NT2/D1 (cell line): ENCODE measurements at regions not wholly inside any gene's neighbourhood (a gene's known extent, or its start where the extent isn't known, plus 50 kb on each side); places are given as distances from the start of the nearest gene placed in this dataset.

Experiments
- SUZ12 ChIP-seq: IDR thresholded peaks from 2 replicates; pipeline ENCODE4 v1.6.1; 2011; ENCODE audit not compliant: insufficient read length, insufficient read depth; ENCODE audit errors: extremely low read depth
- YY1 ChIP-seq: IDR thresholded peaks from 2 replicates; pipeline ENCODE4 v1.6.1; 2011; ENCODE audit not compliant: insufficient read length, insufficient read depth
- ZNF274 ChIP-seq: IDR thresholded peaks from 2 replicates; pipeline ENCODE4 v1.6.1; 2011; ENCODE audit warnings: mild to moderate bottlenecking, low read depth, low read length

- TF ChIP-seq YY1 (no peak), ZNF274 (no peak), SUZ12 (no peak)
These were observed 91.4 kb upstream of the DEPDC1 start for GRCh38 chr1:68588304-68588703.
